ENCODE measurements at regions not wholly inside any gene's neighbourhood (a gene's known extent, or its start where the extent isn't known, plus 50 kb on each side); places are given as distances from the start of the nearest gene placed in this dataset.

GRCh38 chr5:54366707-54367106 lies 56.3 kb upstream of the ARL15 start:
- DNase-seq = no peak

- no peak for DNase-seq
Measured at GRCh38 chr5:54363669-54364068, 53.3 kb upstream of the ARL15 start.

GRCh38 chr5:54362992-54363625 lies 52.7 kb upstream of the ARL15 start:
- no peak for DNase-seq

DNA sequence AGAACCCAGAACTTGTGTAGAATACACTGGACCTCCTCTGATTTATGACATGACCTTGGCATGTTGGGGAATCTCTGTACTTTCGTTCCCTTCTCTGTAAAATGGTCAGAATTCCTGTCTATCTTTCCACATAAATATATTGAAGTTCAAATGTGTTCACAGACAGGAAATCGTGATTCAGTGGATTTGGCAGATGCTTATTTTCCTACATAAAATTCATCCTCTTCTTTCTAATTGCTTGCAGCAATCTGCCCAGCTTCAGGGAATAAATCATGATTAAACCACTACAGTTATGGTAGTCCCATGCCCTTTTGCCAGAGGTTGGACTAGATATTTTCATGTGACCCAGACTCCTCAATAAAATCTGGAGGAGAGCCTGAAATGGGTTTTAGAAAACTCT lies 52.1 kb upstream of the ARL15 start:
- no peak for DNase-seq

DNA sequence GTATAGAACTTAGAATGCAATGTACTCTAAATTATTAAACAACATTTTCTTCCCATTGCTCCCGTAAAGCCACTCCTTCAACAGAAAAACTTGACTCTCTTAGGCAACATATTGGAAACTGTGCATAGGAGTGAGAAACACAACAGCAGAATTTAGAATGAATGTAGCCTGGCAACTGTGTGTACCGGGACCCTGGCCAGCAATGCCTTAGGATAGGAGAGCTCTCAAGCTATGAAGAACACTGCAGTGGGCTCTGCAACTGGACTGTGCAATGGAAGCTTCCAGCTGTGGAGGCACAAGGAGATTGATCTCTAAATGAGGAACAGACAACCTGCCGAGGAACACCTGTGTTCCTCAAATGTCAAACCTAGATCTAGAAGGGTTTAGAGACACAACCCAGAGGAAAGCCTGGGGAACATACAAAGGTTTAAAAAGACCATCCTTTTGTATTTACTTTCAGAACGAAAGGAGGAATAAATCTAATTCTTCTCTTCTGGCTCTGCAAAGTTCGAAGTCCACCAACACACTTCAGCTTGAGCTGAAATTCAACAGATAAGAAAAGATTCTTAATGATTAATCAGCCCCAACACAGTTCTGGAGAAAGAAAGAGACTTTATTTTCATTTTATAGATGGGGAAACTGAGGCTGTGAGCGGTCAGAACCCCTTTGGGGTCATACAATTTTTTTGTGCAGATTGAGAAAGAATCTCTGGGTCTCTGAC lies 51.5 kb upstream of the ARL15 start:
- DNase-seq = no peak

GRCh38 chr5:54360925-54361662 lies 50.7 kb upstream of the ARL15 start:
- no peak for DNase-seq

All from inflammatory macrophage (primary cell).